Ecto neural progenitor cell (in vitro differentiated cells): ENCODE measurements at regions not wholly inside any gene's neighbourhood (a gene's known extent, or its start where the extent isn't known, plus 50 kb on each side); places are given as distances from the start of the nearest gene placed in this dataset.

ENCODE experiments used
- DNase-seq: peaks from one replicate; pipeline ENCODE4 v3.0.0-alpha.2; 2018; ENCODE audit warnings: low spot score

- DNase-seq: no peak
These were observed 57.9 kb upstream of the SELENOK start for GRCh38 chr3:53949541-53949940.

DNA sequence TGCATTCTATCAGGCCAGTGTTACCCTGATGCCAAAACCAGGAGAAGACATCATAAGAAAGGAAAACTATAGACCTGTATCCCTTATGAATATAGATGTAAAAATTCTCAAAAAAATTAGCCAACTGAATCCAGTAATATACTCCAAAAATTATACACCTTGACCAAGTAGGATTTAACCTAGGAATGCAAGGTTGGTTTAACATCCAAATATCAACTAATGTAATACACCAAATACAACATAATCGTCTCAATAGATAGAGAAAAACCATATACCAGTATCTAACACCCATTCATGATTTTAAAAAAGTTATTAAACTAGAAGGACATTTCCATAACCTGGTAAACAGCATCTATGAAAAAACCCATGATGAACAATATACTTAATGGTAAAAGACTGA lies 56.5 kb upstream of the SELENOK start:
- no peak for DNase-seq

DNA sequence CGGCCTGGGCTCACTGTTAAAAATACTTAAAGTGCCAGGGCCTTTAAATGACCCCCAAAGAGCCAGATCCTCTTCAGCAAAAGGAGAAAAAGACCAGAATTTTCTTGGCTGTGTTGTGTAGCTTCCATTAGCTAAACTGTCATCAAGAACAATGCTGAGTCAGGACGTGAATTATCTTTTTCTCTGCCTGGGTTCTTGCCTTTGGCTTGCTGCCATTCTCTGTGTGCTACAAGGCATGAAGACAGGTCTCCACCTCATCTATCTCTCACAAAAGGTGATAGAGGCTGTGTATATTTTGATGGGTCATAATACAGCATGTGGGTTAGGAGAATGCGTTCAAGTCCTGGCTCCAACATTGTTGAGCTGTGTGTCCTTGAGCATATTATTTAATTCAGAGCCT lies 52.4 kb upstream of the SELENOK start:
- DNase-seq: no peak

DNA sequence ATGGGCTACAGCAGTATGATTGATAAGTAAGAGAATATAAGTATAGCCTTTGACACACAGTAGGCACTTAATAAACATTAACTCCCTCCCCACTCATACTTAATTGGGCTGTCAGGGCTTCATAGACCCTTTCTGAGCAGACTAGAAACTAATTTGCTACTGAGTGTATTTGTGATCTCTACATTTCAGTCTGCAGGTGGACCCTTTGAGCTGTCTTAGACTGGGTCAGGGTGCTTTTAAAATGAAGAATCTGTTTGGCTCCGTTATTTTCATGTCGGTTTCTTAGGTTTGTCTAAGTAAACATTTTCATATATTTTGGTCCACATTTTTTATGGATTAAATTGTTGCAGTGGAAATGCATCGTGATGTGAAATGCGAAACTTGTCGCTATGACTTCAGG lies 50.3 kb upstream of the SELENOK start:
- DNase-seq: no peak
